Trophoblast cell (in vitro differentiated cells and primary cell): ENCODE measurements at regions not wholly inside any gene's neighbourhood (a gene's known extent, or its start where the extent isn't known, plus 50 kb on each side); places are given as distances from the start of the nearest gene placed in this dataset.

Experiments used
- DNase-seq, 2 donors: peaks; one replicate each; pipeline ENCODE4 v3.0.0-alpha.2; 2016
- H2AFZ ChIP-seq: 2 replicates; pipeline ENCODE4 v1.6.1; 2013; ENCODE audit warnings: low read length, moderate library complexity, mild to moderate bottlenecking; ENCODE audit not compliant: insufficient read depth, poor library complexity
- H2AK5ac ChIP-seq: 2 replicates; pipeline ENCODE4 v1.6.1; 2013; ENCODE audit warnings: mild to moderate bottlenecking, low read length
- H2BK120ac ChIP-seq: 2 replicates; pipeline ENCODE4 v1.6.1; 2013; ENCODE audit warnings: low read length, mild to moderate bottlenecking, moderate library complexity; ENCODE audit not compliant: insufficient read depth, poor library complexity
- H2BK12ac ChIP-seq: 2 replicates; pipeline ENCODE4 v1.6.1; 2013; ENCODE audit warnings: mild to moderate bottlenecking, low read length, moderate library complexity
- H2BK5ac ChIP-seq: 2 replicates; pipeline ENCODE4 v1.6.1; 2013; ENCODE audit warnings: low read length, low read depth, moderate library complexity, mild to moderate bottlenecking; ENCODE audit not compliant: poor library complexity
- H3K14ac ChIP-seq: 2 replicates; pipeline ENCODE4 v1.6.1; 2013; ENCODE audit warnings: mild to moderate bottlenecking, low read length
- H3K18ac ChIP-seq: 2 replicates; pipeline ENCODE4 v1.6.1; 2013; ENCODE audit warnings: mild to moderate bottlenecking, low read length
- H3K23ac ChIP-seq: 2 replicates; pipeline ENCODE4 v1.6.1; 2013; ENCODE audit warnings: low read length
- H3K27ac ChIP-seq: 2 replicates; pipeline ENCODE4 v1.5.1; 2013; ENCODE audit warnings: low read depth, mild to moderate bottlenecking, inconsistent platforms, low read length, moderate library complexity
- H3K27me3 ChIP-seq: 2 replicates; pipeline ENCODE4 v1.6.1; 2013; ENCODE audit warnings: inconsistent platforms, mild to moderate bottlenecking, low read length, moderate library complexity; ENCODE audit not compliant: insufficient read depth
- H3K36me3 ChIP-seq, 2 experiments: 1 replicate in 1 of 2; 2 replicates in 1 of 2; pipeline ENCODE4 v1.6.1; 2013; ENCODE audit warnings: low read length in 2 of 2, mild to moderate bottlenecking in 2 of 2, moderate library complexity in 1 of 2; ENCODE audit not compliant: insufficient read depth in 2 of 2, control insufficient read depth in 1 of 2
- H3K4ac ChIP-seq: 2 replicates; pipeline ENCODE4 v1.6.1; 2013; ENCODE audit warnings: low read depth, mild to moderate bottlenecking, low read length, moderate library complexity
- H3K4me1 ChIP-seq, 2 experiments: 1 replicate in 1 of 2; 2 replicates in 1 of 2; pipeline ENCODE4 v1.6.1; 2013; ENCODE audit warnings: low read length in 2 of 2, mild to moderate bottlenecking in 2 of 2, moderate library complexity in 1 of 2; ENCODE audit not compliant: insufficient read depth in 2 of 2, control insufficient read depth in 1 of 2
- H3K4me2 ChIP-seq: 2 replicates; pipeline ENCODE4 v1.6.1; 2013; ENCODE audit warnings: inconsistent platforms, mild to moderate bottlenecking, low read length, moderate library complexity
- H3K4me3 ChIP-seq: 2 replicates; pipeline ENCODE4 v1.5.1; 2013; ENCODE audit warnings: mild to moderate bottlenecking, low read depth, low read length, inconsistent platforms
- H3K79me1 ChIP-seq: one replicate; pipeline ENCODE4 v1.6.1; 2013; ENCODE audit warnings: low read length
- H3K79me2 ChIP-seq: 2 replicates; pipeline ENCODE4 v1.6.1; 2013; ENCODE audit warnings: low read length, mild to moderate bottlenecking; ENCODE audit not compliant: control insufficient read depth, insufficient read depth, poor library complexity
- H3K9ac ChIP-seq: 2 replicates; pipeline ENCODE4 v1.6.1; 2013; ENCODE audit warnings: mild to moderate bottlenecking, low read length
- H3K9me3 ChIP-seq: 2 replicates; pipeline ENCODE4 v1.6.1; 2013; ENCODE audit warnings: low read depth, mild to moderate bottlenecking, control low read depth, inconsistent platforms, low read length; ENCODE audit not compliant: insufficient read depth
- H4K12ac ChIP-seq: 2 replicates; pipeline ENCODE4 v1.6.1; 2013; ENCODE audit warnings: low read depth, mild to moderate bottlenecking, low read length, moderate library complexity
- H4K8ac ChIP-seq: 2 replicates; pipeline ENCODE4 v1.6.1; 2013; ENCODE audit warnings: low read depth, mild to moderate bottlenecking, low read length, moderate library complexity
- H4K91ac ChIP-seq: one replicate; pipeline ENCODE4 v1.6.1; 2013; ENCODE audit warnings: low read depth, mild to moderate bottlenecking, low read length, moderate library complexity
- WGBS: extraction: QIAGEN DNeasy Blood & Tissue Kit; methylation state at CpG from one replicate; pipeline ENCODE4 v1.1.7; 2013; ENCODE audit warnings: missing lambda C conversion rate; ENCODE audit not compliant: insufficient read length, insufficient coverage; ENCODE audit errors: extremely low coverage; 5-methylcytosine and 5-hydroxymethylcytosine counted together

GRCh38 chr7:42479816-42480633 lies 243.0 kb upstream of the GLI3 start:
- Histone ChIP-seq H3K4ac (no peak overlapping the region), H2BK120ac (no peak overlapping the region), H3K4me1 (no peaks in the 10 kb centered on the region), H3K27ac (no peak overlapping the region), H2BK5ac (no peak overlapping the region), H3K79me2 (no peaks in the 10 kb centered on the region), H3K36me3 (no peaks in the 10 kb centered on the region), H4K12ac (no peak overlapping the region), H3K23ac (no peak overlapping the region), H3K18ac (no peak overlapping the region), H3K4me2 (no peak overlapping the region), H3K79me1 (no peaks in the 10 kb centered on the region), H3K14ac (no peak overlapping the region), H3K27me3 (no peaks in the 10 kb centered on the region), H4K91ac (no peak overlapping the region), H2AK5ac (no peak overlapping the region), H2AFZ (no peak overlapping the region), H3K9ac (no peak overlapping the region), H2BK12ac (no peak overlapping the region), H4K8ac (no peak overlapping the region), H3K9me3 (peaks cover 3% of the 10 kb centered on the region), H3K4me3 (no peak overlapping the region)
- no CpG with 5 or more reads among the region's 9 CpGs for WGBS
- no peak for DNase-seq

- no peak overlapping the region for H3K4ac ChIP-seq
- no peak overlapping the region for H2BK12ac ChIP-seq
- no peak overlapping the region for H2BK120ac ChIP-seq
- no peak overlapping the region for H2BK5ac ChIP-seq
- peaks cover 3% of the 10 kb centered on the region for H3K9me3 ChIP-seq
- H3K79me2 ChIP-seq: no peaks in the 10 kb centered on the region
- no peaks in the 10 kb centered on the region for H3K27me3 ChIP-seq
- DNase-seq: no peak
- no peak overlapping the region for H3K9ac ChIP-seq
- no peak overlapping the region for H3K23ac ChIP-seq
- no peak overlapping the region for H3K27ac ChIP-seq
- H4K91ac ChIP-seq: no peak overlapping the region
- H3K4me1 ChIP-seq: no peaks in the 10 kb centered on the region
- H4K8ac ChIP-seq: no peak overlapping the region
- no peaks in the 10 kb centered on the region for H3K79me1 ChIP-seq
- no peak overlapping the region for H4K12ac ChIP-seq
- H3K4me3 ChIP-seq: no peak overlapping the region
- no peak overlapping the region for H3K18ac ChIP-seq
- no peaks in the 10 kb centered on the region for H3K36me3 ChIP-seq
- H2AFZ ChIP-seq: no peak overlapping the region
- H3K4me2 ChIP-seq: no peak overlapping the region
- no CpG with 5 or more reads among the region's 3 CpGs for WGBS
- no peak overlapping the region for H3K14ac ChIP-seq
- no peak overlapping the region for H2AK5ac ChIP-seq
These were observed 242.4 kb upstream of the GLI3 start for GRCh38 chr7:42479452-42479815.

GRCh38 chr7:42478717-42479116 lies 241.7 kb upstream of the GLI3 start:
- H3K79me1 ChIP-seq: no peaks in the 10 kb centered on the region
- no peaks in the 10 kb centered on the region for H3K79me2 ChIP-seq
- no peak overlapping the region for H3K14ac ChIP-seq
- H2AK5ac ChIP-seq: no peak overlapping the region
- H3K4me2 ChIP-seq: no peak overlapping the region
- H2AFZ ChIP-seq: no peak overlapping the region
- H2BK5ac ChIP-seq: no peak overlapping the region
- H3K27me3 ChIP-seq: no peaks in the 10 kb centered on the region
- H3K9me3 ChIP-seq: peaks cover 3% of the 10 kb centered on the region
- H3K36me3 ChIP-seq: no peaks in the 10 kb centered on the region
- H4K12ac ChIP-seq: no peak overlapping the region
- H2BK12ac ChIP-seq: no peak overlapping the region
- no peak overlapping the region for H3K27ac ChIP-seq
- H2BK120ac ChIP-seq: no peak overlapping the region
- no peak overlapping the region for H3K9ac ChIP-seq
- H4K91ac ChIP-seq: no peak overlapping the region
- H3K4me1 ChIP-seq: no peaks in the 10 kb centered on the region
- H3K4ac ChIP-seq: no peak overlapping the region
- no CpG with 5 or more reads among the region's 6 CpGs for WGBS
- no peak overlapping the region for H3K18ac ChIP-seq
- H3K23ac ChIP-seq: no peak overlapping the region
- H3K4me3 ChIP-seq: no peak overlapping the region
- no peak for DNase-seq
- no peak overlapping the region for H4K8ac ChIP-seq

GRCh38 chr7:42476255-42476654 lies 239.2 kb upstream of the GLI3 start:
- Histone ChIP-seq H3K27me3 (no peaks in the 10 kb centered on the region), H3K79me1 (no peaks in the 10 kb centered on the region), H4K8ac (no peak overlapping the region), H3K4me2 (no peak overlapping the region), H3K9me3 (peaks cover 2% of the 10 kb centered on the region), H3K23ac (no peak overlapping the region), H3K18ac (no peak overlapping the region), H2AK5ac (no peak overlapping the region), H3K4ac (no peak overlapping the region), H3K27ac (no peak overlapping the region), H3K4me1 (no peaks in the 10 kb centered on the region), H4K91ac (no peak overlapping the region), H4K12ac (no peak overlapping the region), H2BK120ac (no peak overlapping the region), H3K4me3 (no peak overlapping the region), H3K36me3 (no peaks in the 10 kb centered on the region), H2AFZ (no peak overlapping the region), H3K79me2 (no peaks in the 10 kb centered on the region), H2BK12ac (no peak overlapping the region), H3K9ac (no peak overlapping the region), H3K14ac (no peak overlapping the region), H2BK5ac (no peak overlapping the region)
- no CpG with 5 or more reads among the region's 2 CpGs for WGBS
- DNase-seq: no peak
